ENCODE measurements at regions not wholly inside any gene's neighbourhood (a gene's known extent, or its start where the extent isn't known, plus 50 kb on each side); places are given as distances from the start of the nearest gene placed in this dataset.

DNA sequence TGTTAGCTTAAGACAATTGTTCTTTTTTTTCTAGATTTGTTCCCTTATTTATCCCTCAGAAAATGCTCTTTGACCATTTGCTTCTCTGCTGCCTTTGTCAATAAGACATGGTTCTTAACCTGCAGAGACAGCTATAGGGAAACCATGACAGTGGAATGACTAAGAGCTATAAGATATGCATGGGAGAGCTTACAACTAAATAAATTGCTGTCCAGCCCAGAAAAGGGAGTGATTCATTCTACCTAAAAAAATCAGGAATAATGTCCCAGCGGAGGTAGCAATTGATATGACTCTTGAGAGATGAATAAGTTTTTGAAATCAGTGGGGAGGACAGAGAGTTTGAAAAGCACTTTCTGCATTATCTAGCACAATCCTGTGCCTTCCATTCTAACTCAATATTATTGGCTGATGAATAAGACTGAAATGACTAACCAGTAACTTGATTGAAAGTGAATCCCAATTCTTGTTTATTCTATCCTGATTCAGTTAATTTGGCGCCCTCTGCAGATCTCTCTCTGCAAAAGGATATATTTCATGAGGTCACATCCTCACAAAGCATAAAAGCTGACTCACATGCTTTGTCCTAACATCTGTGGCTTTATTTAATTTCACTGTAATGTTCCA, 680.5 kb upstream of the API5 start:
- no peak for DNase-seq

DNA sequence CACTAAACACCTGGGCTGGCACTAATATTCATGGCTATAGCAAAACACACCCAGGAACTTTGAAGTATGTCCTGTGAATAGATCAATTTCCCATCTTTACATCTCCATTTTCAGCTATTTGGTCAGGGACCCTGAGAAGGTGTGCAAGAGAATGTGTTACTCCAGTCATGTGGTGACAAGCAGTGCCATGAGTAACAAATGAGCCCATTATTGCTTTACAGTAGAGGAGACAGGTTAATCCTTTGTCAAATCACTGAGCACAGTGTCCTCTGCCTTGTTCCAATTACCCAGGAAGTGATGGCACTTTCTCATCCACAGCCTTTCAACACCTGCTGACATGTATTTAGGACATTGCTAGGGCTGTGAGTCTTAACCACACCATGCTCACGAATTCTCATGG, 664.8 kb upstream of the API5 start:
- no peak for DNase-seq

DNA sequence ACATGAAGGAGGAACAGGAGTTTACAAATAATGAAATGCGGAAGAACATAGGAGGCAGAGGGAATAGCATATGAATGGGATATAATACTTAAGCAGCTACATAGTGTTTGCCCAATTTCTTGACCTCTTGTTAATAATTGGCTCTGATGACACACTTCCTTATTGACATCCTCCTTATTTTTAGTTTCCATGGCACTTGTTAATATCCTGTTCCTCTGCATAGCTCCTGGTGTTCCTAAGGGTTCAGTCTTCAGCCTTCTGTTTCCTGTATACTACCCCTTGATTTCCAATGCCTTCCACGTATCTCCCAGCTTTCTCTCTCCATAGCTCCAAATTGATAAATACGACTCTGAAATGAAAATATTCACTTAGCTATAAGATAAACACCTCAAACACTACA, 663.8 kb upstream of the API5 start:
- DNase-seq = no peak

DNA sequence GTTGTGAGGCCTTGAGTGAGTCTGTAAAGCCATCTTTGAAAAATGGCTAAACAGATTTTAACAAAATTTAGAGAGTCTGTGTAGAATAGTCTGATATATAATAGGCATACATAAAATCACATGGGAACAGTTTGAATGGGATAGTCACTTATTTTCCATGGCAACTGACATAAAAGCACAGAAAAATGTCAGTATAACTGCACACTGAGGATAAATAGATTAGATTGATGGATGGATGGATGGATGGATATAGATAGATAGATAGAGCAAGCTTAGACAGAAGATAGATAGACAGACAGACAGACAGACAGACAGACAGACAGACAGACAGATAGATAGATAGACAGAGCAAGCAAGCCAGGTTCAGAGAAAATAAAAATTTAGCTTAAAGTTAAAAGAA, 660.2 kb upstream of the API5 start:
- no peak for DNase-seq

DNA sequence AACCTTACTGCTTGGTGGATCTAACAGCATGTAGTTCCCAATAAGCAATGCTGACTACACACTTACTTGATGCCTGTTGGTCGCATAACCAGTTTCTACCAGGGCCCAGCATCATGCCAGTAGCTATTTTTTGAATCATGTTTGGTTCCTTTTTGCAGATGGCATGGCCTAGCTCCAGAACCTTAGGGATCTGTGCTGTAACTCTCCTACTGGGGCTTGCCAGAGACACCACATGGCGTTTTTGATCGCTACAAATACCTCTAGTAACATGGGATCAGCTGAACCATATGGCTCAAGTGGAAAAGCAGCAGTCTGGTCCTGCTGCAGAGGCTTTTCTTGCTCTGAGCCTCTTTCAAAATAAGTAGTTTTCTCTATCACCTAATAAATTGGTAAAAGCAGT, 654.6 kb upstream of the API5 start:
- DNase-seq = no peak

DNA sequence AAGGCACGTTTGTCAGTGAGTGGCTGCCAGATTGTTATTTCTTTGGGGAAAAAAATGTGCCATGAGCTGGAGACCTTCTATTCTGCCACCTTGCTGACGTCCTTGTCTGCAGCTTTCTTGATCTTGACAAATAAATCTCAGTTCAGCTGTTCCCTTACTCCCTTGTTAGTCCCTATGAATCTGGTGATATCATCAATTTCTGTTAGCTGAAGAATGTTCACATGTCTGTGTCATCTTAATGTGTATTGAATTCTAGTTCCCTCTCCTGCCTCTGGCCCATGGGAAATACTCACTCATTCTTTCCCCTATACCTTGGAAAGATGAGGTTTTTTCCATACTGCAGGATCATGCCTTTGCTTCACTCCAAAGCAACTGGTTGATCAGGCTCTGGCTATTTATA, 649.9 kb upstream of the API5 start:
- DNase-seq = no peak

DNA sequence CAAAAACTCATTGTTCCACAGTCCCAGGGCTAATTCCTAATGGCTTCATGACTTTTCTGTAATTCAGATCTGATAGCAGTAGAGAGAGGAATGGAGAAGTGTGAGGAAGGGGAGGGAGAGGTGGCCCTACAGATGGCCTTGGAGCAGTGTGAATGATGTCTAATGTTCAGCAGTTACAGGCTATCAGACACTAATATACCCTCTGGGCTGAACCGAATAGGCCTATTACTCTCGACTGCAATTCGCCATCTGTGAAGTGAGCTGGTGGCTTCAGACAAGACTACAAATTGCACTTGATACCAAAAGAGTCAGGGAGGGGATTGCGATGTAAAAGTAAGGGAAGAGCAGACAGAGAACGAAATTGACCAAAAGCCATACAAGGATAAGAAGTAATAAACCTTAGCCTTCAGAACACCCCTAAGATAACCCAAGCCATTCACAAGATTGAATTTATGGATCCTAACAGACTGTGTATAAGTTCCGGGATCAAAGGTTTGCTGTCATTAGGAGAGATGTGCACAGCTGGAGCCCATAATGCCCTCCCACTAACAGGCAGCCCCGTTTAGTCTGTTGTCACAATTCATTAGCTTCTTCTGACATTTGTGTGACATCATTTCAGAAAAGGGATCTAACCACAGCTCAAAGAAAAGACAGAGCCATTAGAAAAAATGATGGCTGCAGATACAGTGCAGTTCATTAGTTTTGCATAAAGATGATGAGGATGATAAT, 642.4 kb upstream of the API5 start:
- DNase-seq = no peak

DNA sequence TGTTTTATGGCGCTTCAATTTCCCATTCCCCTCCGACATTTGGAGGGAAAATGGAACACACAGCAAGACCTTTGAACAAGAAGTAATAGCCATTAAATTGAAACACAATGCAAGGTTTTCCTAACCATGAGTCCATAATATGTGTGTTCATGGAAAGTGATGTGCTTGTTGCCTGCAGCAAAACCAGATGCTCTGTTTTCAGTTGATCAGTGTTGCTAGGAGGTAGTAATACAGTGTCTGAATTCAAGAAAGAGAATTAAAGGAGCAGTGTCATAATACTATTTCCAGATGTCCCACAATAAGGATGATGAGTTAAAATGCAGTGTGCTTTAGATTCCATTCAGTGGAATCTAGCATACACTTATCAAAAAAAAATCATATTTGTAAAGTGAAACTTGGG, 637.4 kb upstream of the API5 start:
- no peak for DNase-seq

DNA sequence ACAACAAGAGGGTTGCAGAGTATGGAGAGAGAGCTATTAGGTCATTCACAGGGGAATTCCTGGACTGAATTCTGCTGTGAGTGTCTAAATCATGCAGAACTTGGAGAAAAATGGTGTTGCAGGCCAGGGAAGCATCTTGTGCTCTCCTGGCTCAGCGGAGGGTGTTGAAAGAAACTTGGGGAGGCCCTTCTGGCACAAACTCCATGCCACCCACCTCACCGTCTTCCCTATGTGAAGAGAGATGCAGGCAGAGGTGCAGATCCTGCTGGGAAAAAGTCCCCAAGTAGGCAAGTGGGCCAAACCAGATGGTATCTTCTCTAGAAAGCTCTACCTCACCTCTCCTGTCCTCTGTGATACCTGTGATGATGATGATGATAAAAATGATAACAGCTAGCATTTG, 604.3 kb upstream of the API5 start:
- no peak for DNase-seq

DNA sequence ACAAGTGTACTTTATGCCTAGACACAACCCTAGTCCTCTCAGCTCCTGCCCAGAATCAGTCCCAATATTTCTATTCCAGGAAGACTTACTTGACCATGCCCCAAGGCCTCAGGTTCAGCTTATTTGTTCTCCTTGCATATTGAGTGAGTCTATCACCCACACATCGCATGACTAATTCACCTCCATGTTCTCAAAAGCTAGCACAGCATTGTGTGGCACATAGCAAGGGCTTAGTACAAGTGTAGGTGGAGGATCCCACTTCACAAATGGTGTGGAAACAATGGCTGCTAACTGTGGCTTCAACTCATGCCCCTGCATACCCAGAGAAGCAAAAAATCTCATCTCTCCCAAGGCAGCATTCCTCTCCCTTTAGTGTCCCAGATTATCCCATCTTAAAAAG, 602.6 kb upstream of the API5 start:
- DNase-seq = no peak

DNA sequence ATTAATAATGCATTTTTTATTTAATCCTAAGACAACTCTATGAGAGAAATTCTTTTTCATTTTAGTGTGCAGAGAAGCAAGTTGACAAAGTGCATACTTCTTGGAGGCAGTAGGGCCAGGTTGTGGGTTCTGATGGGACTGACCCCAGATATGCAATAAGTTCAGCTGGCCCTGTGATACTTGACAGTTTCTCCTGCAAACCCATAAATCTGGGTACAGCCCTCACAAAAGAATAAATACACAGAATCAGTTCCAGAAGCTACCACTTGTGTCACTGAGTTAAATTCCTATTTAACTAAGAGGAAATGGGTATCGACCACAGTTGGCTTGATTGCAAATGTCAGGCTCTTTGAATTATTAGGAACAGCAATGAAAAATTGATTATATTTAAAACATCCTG, 598.5 kb upstream of the API5 start:
- DNase-seq = no peak

DNA sequence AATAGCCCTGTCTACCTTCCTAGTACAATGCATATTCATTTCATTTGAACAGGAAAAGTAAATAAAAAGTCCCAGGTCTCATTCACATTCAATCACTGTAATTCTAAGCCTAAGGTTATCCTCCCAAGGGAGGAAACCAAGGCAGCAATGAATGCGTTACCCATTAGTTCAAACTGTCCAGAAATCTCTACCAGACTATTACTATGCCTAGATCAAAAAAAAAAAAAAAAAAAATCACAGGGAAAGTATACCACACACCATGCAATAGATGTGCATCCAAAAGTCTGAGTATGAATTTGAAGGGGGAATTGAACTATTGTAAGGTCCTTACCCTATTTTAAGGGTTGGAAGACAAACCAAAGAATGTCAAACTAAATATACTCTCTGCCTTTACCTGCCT, 598.0 kb upstream of the API5 start:
- no peak for DNase-seq

DNA sequence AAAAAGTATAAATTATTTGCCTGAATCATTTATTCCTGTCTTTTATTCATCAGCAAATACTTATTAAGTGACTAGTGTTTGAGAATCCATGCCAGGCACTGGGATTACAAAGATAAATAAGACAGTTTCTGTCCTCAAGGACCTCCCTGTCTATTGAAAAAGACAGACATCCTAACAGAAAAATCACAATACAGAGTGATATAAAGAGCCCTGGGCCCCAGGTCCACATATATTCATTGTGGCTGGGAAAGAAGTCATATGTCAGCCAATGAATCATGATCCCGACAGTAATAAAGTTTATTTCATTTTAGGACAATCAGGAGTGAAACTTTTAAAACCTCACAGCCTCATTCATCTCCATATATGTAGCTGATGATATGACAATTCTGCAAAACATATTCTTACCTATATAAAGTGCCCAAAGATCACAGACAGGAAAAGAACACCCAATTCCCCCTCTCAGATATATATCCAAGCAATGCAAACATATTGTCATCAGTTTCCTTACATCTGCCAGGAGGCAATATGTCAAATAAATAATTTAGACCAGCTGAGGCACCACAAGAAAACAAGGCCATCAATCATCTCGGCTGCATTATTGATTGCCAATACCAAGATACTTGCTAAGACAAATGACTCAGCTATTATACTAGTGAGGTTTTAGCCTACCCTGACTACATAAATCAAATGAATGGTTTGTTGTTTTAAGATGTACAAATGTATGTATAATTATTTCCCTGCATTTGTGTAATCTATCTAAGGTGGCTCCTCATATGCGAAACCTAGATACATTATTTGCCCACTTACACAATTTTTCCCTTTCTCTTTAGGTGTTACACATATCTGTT, 590.9 kb upstream of the API5 start:
- no peak for DNase-seq

DNA sequence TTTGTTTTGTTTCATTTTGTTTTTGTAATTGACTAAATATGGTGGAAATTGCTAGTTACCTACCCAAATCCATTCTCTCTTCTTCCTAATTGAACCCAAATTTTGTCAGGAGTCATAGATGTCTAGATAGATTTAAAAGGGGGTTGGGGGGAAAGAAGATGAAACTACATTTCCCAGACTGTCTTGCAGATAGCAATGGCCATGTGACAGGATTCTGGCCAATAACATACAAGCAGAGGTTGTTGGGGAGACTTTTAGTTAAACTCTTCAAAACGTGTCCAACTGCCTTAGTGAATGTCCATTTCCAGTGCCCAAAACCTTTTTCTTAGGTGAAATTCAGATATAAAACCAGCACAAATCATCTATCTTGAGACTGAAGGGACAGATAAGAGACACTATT, 583.9 kb upstream of the API5 start:
- no peak for DNase-seq

DNA sequence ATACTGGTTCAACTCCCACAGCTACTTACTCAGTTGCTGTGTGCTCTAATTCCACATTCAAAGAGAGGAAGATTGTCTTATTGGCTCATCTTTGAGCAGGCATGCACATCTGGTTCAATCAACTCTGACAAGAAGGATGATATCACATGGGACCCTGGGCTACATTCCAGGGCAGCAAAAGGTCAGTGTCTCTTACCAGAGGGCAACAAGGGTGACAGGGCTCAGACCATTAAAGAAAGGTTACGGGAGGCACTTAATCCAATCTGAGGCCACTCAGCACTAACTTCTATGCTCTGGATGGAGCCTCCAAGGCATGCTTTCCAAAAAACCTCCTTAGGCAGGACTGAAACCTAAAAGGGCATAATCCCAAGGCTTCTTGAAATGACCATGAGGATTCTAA, 549.4 kb upstream of the API5 start:
- no peak for DNase-seq

DNA sequence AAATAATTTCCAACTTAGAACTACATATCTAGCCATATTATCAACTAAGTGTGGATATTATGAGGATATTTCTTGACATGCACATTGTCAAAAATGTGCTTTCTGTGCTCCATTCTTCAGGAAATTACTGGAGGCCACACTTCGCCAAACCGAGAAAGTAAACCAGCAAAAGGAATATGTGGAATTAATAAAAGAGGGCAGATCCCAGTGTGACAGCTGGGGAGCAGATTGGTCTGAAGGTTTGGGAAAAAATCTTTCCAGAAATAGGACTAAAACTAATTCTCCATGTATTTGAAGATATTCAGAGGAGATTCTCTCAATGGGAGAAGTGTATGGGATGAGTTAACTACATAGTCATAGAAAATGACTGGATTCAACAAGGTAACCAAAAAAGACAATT, 546.9 kb upstream of the API5 start:
- DNase-seq = no peak

DNA sequence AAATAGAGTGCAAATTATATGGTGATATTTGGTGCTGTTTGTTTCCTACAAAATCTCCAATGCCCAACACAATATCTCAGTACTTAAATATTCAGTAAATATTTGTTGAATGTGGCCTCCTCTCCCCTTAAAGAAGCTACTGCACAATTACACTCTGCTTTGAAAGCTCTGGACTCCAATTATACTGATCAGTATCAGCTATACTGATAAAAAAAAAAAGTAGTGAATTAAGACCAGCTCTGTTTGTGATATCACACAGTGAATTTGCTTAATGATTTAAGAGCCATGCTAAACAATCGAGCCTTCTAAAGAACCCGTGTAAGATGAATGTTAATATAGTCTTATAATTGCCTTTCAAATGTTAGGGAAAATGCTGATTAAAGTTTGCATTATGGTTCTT, 543.2 kb upstream of the API5 start:
- DNase-seq = no peak

DNA sequence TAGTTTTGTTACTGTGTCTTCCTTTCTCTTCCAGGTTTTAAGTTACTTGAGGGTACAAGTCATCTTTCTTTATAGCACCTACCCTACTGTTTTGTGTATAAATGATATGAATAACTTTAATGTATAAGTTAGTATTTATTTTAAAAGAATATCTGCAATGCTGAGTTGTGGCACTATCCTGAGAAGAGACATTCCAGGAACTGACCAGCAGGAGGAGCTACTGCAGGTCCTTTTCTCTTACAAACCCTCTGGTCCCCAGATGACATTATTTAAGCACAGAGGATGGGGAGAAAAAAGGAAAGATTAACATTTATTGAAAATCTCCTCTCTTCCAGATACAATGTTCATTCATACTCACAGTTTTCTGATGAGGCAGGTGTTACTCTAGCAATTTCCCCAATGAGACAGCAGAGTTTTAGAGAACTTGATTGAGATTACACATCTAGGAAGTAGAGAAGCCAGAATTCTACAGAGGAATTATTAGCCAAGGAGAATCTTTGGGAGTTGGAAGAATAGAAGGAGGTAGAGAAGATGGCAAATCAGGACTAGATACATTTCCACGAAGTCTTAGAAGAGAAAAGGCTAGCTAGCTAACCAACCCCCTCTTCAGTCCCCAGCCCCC, 541.2 kb upstream of the API5 start:
- peak; percentile 2 for DNase-seq

DNA sequence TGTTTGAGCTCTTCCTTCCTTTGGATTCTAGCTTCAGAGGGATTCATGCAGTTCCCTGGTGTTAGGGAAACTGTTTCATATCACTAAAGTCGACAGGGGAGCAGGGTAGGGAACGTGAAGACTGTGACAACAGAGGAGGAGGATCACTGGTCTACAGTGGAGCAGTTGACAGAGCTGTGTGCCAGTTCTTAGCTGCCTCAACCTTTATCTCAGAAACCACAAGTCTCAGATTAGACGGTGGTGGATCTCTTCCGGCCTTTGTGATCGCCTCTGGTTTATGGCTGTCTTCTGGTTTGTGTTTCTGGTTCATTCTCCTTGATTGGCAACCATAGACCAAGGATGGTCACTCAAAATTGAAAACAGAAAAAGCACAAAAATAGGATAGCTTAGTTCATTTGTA, 538.9 kb upstream of the API5 start:
- DNase-seq = no peak

DNA sequence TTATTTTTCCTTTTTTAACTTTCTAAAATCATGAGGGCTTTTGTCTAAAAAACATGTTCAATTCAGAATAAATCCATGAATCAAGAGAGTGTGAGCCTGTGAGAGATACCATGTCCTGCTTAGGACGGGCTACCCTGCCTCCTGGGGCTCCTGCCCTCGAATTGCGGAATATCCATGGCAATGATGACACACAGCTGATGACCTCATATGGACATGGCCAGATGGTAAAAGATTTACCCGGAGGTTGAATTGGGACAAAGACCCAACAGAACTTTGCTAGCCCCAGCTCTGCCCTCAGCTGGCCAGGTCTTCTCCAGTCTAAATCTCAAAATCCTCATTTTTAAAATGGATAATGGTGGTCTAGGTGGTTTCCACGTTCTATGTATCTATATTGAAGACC, 538.1 kb upstream of the API5 start:
- DNase-seq = no peak

DNA sequence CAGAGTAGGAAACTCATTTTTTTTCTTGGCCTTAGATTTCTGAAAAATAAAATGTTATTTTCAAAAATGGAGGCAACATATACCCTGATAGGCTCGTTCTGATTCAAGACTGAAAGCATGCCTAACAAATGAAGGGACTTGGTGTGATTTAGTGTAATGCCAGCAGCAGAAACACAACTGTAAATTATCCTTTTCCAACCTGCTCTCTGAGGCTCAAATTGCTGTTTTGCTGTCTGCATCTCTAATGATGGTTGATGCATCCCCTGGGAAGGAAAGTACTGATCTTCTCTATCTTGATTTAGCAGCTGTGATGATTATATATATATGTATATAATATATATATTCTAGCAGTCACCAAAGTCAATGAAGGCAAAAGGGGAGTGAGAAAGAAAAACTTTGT, 537.2 kb upstream of the API5 start:
- DNase-seq = no peak

DNA sequence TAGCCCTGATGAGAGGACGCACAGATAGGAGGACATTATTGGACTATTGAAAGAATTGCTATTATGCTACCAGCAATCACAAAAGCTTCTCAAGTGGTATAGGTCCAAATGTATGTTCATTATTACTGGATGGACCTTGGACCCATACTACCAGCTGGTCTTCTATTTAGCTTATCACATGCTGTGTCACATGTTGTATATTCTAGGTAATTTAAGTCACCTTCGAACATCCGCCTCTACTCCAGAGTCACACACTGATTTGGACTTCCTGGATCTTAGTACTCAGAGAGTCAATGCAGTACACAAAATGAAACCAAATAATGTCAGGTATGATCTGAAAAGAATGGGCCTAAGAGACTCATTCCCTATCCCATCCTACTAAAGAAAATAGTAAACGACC, 534.0 kb upstream of the API5 start:
- no peak for DNase-seq

DNA sequence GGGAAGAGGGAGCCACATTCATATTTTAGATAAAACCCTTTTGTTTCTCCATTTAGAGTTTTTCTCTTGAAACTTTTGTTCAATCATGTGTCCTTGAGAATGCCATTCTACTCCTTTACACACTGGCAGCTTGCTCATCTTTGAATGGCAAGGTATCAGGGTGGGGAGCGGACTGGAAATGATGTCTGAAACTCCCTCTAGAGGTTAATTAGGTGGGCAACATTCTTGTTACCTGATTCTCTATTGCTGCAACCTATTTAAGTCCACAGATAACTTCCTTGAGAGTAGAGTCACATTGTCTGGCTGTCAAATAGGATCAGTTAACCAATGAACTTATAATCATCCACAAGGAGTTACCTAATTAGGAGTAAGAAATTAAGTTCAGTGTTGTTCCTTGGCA, 533.6 kb upstream of the API5 start:
- DNase-seq = no peak

DNA sequence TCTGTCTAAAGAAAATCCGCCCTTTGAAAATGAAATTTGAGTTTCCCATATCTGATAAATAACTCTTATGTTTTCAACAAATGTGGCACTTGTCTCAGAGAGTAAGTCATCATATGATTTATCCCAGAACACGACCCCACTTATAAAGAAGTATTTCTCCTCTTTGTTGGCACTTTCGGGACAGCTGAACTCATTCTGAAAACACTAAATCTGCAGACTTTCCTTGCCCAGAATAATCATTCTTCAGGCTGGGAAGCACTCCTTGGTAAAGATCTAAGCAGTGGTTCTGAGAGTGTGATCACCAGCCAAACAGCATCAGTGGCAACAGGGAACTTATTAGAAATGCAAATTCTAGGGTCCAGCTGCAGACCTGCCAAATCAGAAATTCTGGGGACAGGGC, 532.2 kb upstream of the API5 start:
- no peak for DNase-seq

Measured in activated CD4-positive, alpha-beta T cell treated with anti-CD3 and anti-CD28 coated beads for 48 hours (primary cell).